Tibial nerve (tissue), 4 donors: ENCODE measurements at regions not wholly inside any gene's neighbourhood (a gene's known extent, or its start where the extent isn't known, plus 50 kb on each side); places are given as distances from the start of the nearest gene placed in this dataset.

Experiments
- DNase-seq, 2 donors: peaks; one replicate each; pipeline ENCODE4 v3.0.0-alpha.2; 2019; ENCODE audit warnings: low spot score in 2 of 2
- H3K27ac ChIP-seq, 4 donors: fragments of 200-600 bp; sonication (generic) in 3 of 4; one replicate each; pipeline ENCODE4 v1.5.1; 2017 to 2019; ENCODE audit warnings: mild to moderate bottlenecking in 1 of 4
- H3K27me3 ChIP-seq, 2 donors: fragments of 200-600 bp; sonication (generic) in 1 of 2; one replicate each; pipeline versions ENCODE4 v1.5.1 to v1.6.0; 2017 to 2019
- H3K36me3 ChIP-seq, 3 donors: fragments of 200-600 bp; sonication (generic); one replicate each; pipeline ENCODE4 v1.5.1; 2018 to 2019
- H3K4me1 ChIP-seq, 4 donors: fragments of 200-600 bp; sonication (generic) in 3 of 4; one replicate each; pipeline ENCODE4 v1.5.1; 2017 to 2019
- H3K4me3 ChIP-seq, 4 donors: fragments of 200-600 bp; sonication (generic) in 3 of 4; one replicate each; pipeline ENCODE4 v1.5.1; 2017 to 2019; ENCODE audit warnings: mild to moderate bottlenecking in 1 of 4, moderate library complexity in 1 of 4
- H3K9me3 ChIP-seq, 4 donors: fragments of 200-600 bp; sonication (generic) in 3 of 4; one replicate each; pipeline ENCODE4 v1.5.1; 2017 to 2019
- CTCF ChIP-seq, 5 experiments: fragments of 200-600 bp in 3 of 5; fragments of 450-650 bp in 2 of 5; sonication (generic) in 3 of 5; IDR thresholded peaks; one replicate each; pipeline ENCODE4 v1.5.1; 2016 to 2019; ENCODE audit warnings: antibody characterized with exemption in 5 of 5, mild to moderate bottlenecking in 3 of 5, moderate library complexity in 2 of 5
- EP300 ChIP-seq, 2 donors: sonication (generic); formaldehyde crosslinking; IDR thresholded peaks; one replicate each; pipeline ENCODE4 v1.6.1; 2017; ENCODE audit warnings: antibody characterized with exemption in 2 of 2, mild to moderate bottlenecking in 1 of 2
- POLR2A ChIP-seq, 2 donors: fragments of 450-650 bp; IDR thresholded peaks; one replicate each; pipeline ENCODE4 v1.6.1; 2017; ENCODE audit warnings: antibody characterized with exemption in 2 of 2, mild to moderate bottlenecking in 2 of 2, moderate library complexity in 2 of 2
- WGBS, 2 donors: methylation state at CpG; one replicate each; pipeline ENCODE4 v1.1.5; 2018; 5-methylcytosine and 5-hydroxymethylcytosine counted together

DNA sequence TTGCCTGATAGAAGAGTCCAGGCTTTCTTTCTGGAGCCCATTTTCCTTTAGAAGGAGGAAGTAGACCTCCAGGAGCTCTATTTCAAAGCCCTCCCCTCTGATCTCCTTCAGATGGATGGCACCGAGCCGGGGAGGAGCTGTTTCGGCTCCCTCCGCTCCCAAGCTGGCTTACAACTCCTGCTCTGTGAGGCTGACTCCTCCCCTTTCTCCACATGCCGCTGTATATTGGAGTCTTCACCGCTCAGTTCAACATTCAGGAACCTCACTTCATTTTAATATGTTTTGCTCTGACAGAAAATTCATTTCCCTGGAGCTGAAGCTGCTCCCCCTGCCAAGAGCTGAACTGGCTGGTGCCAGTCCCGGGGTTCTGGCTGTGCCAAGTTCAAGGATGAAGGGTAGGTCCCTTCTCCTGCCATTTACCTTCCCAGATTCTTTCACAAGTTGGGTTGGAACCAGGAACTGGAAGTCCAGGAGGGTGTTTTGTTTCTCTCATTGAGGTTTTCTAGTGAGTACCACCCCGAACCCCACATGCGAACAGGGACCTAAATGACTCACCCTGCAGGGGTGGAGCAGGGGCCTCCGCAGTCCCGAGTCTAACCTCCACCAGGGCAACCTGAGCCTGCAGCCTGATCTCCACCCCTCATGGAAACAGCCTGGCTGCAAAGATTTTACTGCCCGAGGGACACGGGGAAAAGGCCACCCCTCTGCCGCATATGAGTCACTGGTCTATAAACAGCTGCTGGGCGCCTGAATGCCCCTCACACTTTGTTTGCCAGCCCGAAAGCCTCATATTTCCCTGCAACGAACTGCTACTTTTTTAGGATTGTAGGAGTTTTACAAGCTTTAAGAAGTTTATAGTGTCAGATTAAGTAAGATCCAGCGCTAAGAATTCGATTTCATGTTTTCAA lies 68.6 kb upstream of the FOXA2 start:
- WGBS, 2 donors: 38 to 40% methylated on average over 19 of the region's 19 CpGs
- no peak for DNase-seq
- H3K4me1 ChIP-seq: no peaks in the 10 kb centered on the region
- H3K9me3 ChIP-seq: no peaks in the 10 kb centered on the region
- H3K36me3 ChIP-seq: no peaks in the 10 kb centered on the region
- TF ChIP-seq POLR2A (IDR thresholded peaks at IDR 0.05) (no peak), CTCF (IDR thresholded peaks at IDR 0.05) (no peak), EP300 (IDR thresholded peaks at IDR 0.05) (no peak)
- H3K4me3 ChIP-seq: no peak overlapping the region
- no peaks in the 10 kb centered on the region for H3K27me3 ChIP-seq
- H3K27ac ChIP-seq: no peak overlapping the region

DNA sequence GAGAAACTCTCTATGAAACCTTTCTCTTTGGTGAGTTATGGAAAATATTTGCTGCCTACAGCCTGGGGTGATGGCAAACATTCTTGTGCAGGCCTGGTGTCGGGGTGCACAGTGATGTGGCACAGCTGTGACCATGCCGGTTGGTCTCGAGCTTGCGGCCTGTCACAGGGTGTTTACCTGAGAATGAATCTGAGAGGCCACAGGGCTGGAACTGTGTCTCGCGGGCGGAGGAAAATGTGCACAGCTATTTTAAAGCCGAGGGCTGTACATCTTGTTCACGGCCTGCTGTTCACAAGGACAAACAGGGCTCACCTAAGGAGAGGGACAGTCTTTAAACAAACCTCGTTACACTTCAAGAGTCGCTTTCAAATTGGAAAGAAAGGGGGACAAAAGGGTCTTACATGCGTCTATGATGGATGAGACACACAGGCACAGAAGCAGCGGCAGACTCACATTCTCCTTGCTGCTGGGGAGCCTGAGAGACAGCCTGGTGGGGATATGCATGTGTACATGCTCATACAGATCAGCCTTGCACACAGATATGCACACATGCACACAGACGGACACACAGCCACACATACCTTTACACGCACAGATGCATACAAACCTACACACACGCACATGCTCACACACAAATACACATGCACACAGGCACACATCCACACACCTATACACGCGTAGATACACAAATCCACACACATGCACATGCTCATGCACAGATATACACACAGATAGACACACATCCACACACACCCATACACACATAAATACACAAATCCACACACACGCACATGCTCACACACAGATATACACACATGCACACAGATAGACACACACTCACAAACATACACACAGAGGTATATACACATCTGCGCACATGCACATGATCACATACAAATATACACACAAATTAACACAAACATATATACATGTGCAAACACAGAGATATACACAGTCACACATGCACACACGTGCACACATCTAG lies 69.6 kb upstream of the FOXA2 start:
- H3K27me3 ChIP-seq: no peaks in the 10 kb centered on the region
- H3K36me3 ChIP-seq: no peaks in the 10 kb centered on the region
- no peak overlapping the region for H3K4me3 ChIP-seq
- DNase-seq: no peak
- no peak overlapping the region for H3K27ac ChIP-seq
- no peaks in the 10 kb centered on the region for H3K9me3 ChIP-seq
- 83 to 85% methylated on average over 21 of the region's 21 CpGs for WGBS, 2 donors
- no peaks in the 10 kb centered on the region for H3K4me1 ChIP-seq
- TF ChIP-seq CTCF (IDR thresholded peaks at IDR 0.05): no peak
- no peak for TF ChIP-seq EP300 (IDR thresholded peaks at IDR 0.05)
- TF ChIP-seq POLR2A (IDR thresholded peaks at IDR 0.05): no peak

DNA sequence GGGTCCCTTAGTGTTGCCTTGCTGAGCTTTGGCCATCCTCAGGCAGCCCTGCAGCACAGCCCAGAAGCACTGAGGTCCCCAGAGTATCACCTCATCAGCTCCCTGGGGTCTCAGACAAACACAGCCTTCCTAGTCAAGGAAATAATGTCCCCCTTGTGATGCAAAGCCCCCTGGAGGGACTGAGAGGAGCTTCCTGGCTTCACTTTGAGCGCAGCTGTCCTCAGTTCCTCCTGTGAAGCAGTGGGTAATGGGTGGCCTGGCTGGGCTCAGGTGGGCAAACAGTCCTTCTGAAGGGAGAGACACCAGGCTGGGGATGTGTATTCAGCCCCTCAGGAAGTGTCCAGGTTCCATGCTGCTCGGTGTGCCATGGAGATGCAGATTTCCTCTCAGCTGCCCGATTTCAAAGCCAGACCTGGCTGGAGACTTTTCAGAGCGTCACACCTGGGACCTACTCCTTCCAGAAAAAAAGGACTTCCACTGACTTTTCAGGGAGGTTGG lies 79.2 kb upstream of the FOXA2 start:
- Histone ChIP-seq H3K4me3 (no peak overlapping the region), H3K4me1 (no peaks in the 10 kb centered on the region), H3K9me3 (peaks cover 0 to 4% (median 0%) of the 10 kb centered on the region in 4 donors), H3K27ac (no peak overlapping the region), H3K27me3 (no peaks in the 10 kb centered on the region), H3K36me3 (no peaks in the 10 kb centered on the region)
- no peak for TF ChIP-seq EP300 (IDR thresholded peaks at IDR 0.05)
- no peak for TF ChIP-seq POLR2A (IDR thresholded peaks at IDR 0.05)
- 20 to 28% methylated on average over 2 to 4 of the region's 4 CpGs for whole genome bisulfite sequencing, 2 donors
- DNase-seq: no peak

DNA sequence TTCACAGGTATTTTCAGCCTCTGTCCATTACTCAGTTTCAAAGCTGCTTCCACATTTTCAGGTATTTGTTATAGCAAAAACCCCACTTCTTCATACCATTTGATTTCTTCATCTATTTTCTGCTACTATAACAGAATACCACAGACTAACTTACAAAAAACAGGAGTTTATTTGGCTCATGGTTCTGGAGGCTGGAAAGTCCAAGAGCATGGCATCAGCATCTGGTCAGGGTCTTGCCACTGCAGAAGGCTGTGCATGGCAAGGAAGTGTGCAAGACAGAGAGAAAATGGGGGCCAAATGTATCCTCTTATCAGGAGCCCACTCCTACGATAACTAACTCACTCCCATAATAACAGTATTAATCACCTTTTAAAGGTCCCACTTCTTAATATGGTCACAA lies 82.8 kb upstream of the FOXA2 start:
- H3K27ac ChIP-seq: no peak overlapping the region
- 81 to 84% methylated on average over 1 of the region's 1 CpG for WGBS, 2 donors
- no peaks in the 10 kb centered on the region for H3K27me3 ChIP-seq
- H3K9me3 ChIP-seq: peaks cover 0 to 15% (median 3%) of the 10 kb centered on the region in 4 donors
- TF ChIP-seq EP300 (IDR thresholded peaks at IDR 0.05) (no peak), POLR2A (IDR thresholded peaks at IDR 0.05) (no peak), CTCF (IDR thresholded peaks at IDR 0.05) (no peak)
- no peak overlapping the region for H3K4me3 ChIP-seq
- H3K36me3 ChIP-seq: no peaks in the 10 kb centered on the region
- DNase-seq: no peak
- H3K4me1 ChIP-seq: no peaks in the 10 kb centered on the region

DNA sequence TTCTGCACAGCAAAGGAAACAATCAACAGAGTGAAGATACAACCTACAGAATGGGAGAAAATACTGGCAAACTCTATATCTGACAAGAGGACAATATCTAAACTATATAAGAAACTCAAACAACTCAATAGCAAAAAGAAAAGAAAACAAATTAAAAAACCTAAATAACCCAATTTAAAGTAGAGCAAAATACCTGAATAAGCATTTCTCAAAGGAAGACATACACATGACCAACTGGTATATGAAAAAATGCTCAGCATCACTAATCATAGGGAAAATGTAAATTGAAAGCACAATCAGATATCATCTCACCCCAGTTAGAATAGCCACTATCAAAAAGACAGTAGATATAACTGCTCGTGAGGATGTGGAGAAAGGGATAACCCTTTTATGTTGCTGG lies 87.8 kb upstream of the FOXA2 start:
- Histone ChIP-seq H3K27me3 (peaks cover 0 to 3% of the 10 kb centered on the region in 2 donors), H3K9me3 (peaks cover 0 to 15% (median 3%) of the 10 kb centered on the region in 4 donors), H3K27ac (no peak overlapping the region), H3K36me3 (no peaks in the 10 kb centered on the region), H3K4me3 (no peak overlapping the region), H3K4me1 (no peaks in the 10 kb centered on the region)
- DNase-seq: no peak
- no peak for TF ChIP-seq CTCF (IDR thresholded peaks at IDR 0.05)
- TF ChIP-seq EP300 (IDR thresholded peaks at IDR 0.05): no peak
- TF ChIP-seq POLR2A (IDR thresholded peaks at IDR 0.05): no peak
- 77 to 90% methylated on average over 1 of the region's 1 CpG for WGBS, 2 donors
